ENCODE measurements at regions not wholly inside any gene's neighbourhood (a gene's known extent, or its start where the extent isn't known, plus 50 kb on each side); places are given as distances from the start of the nearest gene placed in this dataset.
"Not testable (repeated sequence)": the region's sequence is repeated elsewhere in the genome, so short reads cannot be mapped to it uniquely, and the experiment has no call there.

DNA sequence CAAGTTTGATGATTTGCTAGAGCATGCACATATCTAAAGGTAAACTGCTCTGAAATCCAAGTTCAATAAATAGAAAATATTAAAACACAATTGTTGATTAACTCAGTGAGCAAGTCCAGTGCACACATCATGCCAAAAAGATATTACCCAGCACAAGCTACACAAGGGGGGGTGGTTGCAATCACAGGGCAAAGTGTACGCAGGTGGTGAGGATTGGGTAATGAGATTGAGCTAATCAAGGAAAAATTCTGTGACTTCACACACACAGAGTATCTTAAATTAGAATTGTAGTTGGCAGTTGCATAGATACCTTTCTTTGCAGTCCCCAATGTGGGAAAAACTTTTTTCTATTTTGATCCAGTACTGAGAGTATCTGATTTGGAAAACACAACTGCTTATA is 156.1 kb upstream of the NTRK2 start:
- Histone ChIP-seq H3K9me3 (replicated peaks) (peaks cover 15% of the 10 kb centered on the region), H3K4me1 (peaks cover 17% of the 10 kb centered on the region), H3K27ac (replicated peaks) (no peak overlapping the region), H3K36me3 (no peaks in the 10 kb centered on the region), H3K27me3 (ENCODE audit: low read depth) (no peaks in the 10 kb centered on the region), H3K4me3 (no peak overlapping the region)
- DNase-seq: no peak
- intact Hi-C loops (cut with micrococcal nuclease): no loop called here
- TF ChIP-seq, protein P1, sequence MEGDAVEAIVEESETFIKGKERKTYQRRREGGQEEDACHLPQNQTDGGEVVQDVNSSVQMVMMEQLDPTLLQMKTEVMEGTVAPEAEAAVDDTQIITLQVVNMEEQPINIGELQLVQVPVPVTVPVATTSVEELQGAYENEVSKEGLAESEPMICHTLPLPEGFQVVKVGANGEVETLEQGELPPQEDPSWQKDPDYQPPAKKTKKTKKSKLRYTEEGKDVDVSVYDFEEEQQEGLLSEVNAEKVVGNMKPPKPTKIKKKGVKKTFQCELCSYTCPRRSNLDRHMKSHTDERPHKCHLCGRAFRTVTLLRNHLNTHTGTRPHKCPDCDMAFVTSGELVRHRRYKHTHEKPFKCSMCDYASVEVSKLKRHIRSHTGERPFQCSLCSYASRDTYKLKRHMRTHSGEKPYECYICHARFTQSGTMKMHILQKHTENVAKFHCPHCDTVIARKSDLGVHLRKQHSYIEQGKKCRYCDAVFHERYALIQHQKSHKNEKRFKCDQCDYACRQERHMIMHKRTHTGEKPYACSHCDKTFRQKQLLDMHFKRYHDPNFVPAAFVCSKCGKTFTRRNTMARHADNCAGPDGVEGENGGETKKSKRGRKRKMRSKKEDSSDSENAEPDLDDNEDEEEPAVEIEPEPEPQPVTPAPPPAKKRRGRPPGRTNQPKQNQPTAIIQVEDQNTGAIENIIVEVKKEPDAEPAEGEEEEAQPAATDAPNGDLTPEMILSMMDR (IDR thresholded peaks at IDR 0.05; ENCODE audit: borderline replicate concordance): no peak

- H3K27me3 ChIP-seq (ENCODE audit: low read depth): no peaks in the 10 kb centered on the region
- no peak overlapping the region for H3K4me3 ChIP-seq
- H3K27ac ChIP-seq (replicated peaks): no peak overlapping the region
- DNase-seq: no peak
- intact Hi-C loops (cut with micrococcal nuclease): no loop called here
- TF ChIP-seq, protein P1 (IDR thresholded peaks at IDR 0.05; ENCODE audit: borderline replicate concordance): no peak
- no peaks in the 10 kb centered on the region for H3K36me3 ChIP-seq
- H3K4me1 ChIP-seq: peaks cover 17% of the 10 kb centered on the region
- peaks cover 14% of the 10 kb centered on the region for H3K9me3 ChIP-seq (replicated peaks)
Measured at GRCh38 chr9:84513979-84514378, 155.6 kb upstream of the NTRK2 start.

- Histone ChIP-seq H3K4me3 (no peak overlapping the region), H3K27ac (replicated peaks) (no peak overlapping the region), H3K9me3 (replicated peaks) (peaks cover 14% of the 10 kb centered on the region), H3K36me3 (no peaks in the 10 kb centered on the region), H3K4me1 (peaks cover 17% of the 10 kb centered on the region), H3K27me3 (ENCODE audit: low read depth) (no peaks in the 10 kb centered on the region)
- DNase-seq: no peak
- TF ChIP-seq, protein P1 (IDR thresholded peaks at IDR 0.05; ENCODE audit: borderline replicate concordance): no peak
- intact Hi-C loops (cut with micrococcal nuclease): no loop called here
Measured at GRCh38 chr9:84514421-84514820, 155.1 kb upstream of the NTRK2 start.

GRCh38 chr9:84517026-84517425 is 152.5 kb upstream of the NTRK2 start:
- no peak overlapping the region for H3K27ac ChIP-seq (replicated peaks)
- no peaks in the 10 kb centered on the region for H3K27me3 ChIP-seq (ENCODE audit: low read depth)
- TF ChIP-seq, protein P1 (IDR thresholded peaks at IDR 0.05; ENCODE audit: borderline replicate concordance): no peak
- intact Hi-C loops (cut with micrococcal nuclease): no loop called here
- no peaks in the 10 kb centered on the region for H3K36me3 ChIP-seq
- no peak for DNase-seq
- H3K4me1 ChIP-seq: peaks cover 17% of the 10 kb centered on the region
- H3K9me3 ChIP-seq (replicated peaks): peaks cover 14% of the 10 kb centered on the region
- H3K4me3 ChIP-seq: no peak overlapping the region

- Histone ChIP-seq H3K4me1 (peaks cover under 1% of the 10 kb centered on the region), H3K9me3 (replicated peaks) (peaks cover 14% of the 10 kb centered on the region), H3K4me3 (no peak overlapping the region), H3K36me3 (no peaks in the 10 kb centered on the region), H3K27me3 (ENCODE audit: low read depth) (no peaks in the 10 kb centered on the region), H3K27ac (replicated peaks) (no peak overlapping the region)
- intact Hi-C loops (cut with micrococcal nuclease): no loop called here
- TF ChIP-seq, protein P1 (IDR thresholded peaks at IDR 0.05; ENCODE audit: borderline replicate concordance): no peak
- no peak for DNase-seq
Measured at GRCh38 chr9:84519413-84519812, 150.1 kb upstream of the NTRK2 start.

DNA sequence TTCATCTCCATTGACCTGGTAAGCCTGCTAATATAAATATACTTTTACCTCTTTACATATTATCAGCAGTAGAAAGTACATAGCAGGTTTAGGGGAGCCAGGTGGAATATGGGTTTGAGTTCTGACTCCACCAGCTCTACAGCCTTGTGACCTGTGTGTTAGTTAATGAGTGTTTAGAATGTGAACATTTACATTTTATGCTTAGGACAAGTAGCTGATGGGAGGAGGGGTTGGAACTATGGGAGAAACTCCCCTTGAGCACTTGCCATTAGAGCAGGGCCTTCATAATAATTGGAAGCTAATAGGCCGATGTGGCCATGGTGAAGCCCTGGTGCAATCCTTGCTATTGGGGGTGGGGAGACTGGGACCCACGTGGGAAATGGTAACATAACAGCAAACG is 148.3 kb upstream of the NTRK2 start:
- TF ChIP-seq, protein P1 (IDR thresholded peaks at IDR 0.05; ENCODE audit: borderline replicate concordance): no peak
- Histone ChIP-seq H3K4me1 (no peaks in the 10 kb centered on the region), H3K9me3 (replicated peaks) (peaks cover 17% of the 10 kb centered on the region), H3K27ac (replicated peaks) (no peak overlapping the region), H3K36me3 (no peaks in the 10 kb centered on the region), H3K27me3 (ENCODE audit: low read depth) (no peaks in the 10 kb centered on the region), H3K4me3 (no peak overlapping the region)
- intact Hi-C loops (cut with micrococcal nuclease): no loop called here
- DNase-seq: no peak

DNA sequence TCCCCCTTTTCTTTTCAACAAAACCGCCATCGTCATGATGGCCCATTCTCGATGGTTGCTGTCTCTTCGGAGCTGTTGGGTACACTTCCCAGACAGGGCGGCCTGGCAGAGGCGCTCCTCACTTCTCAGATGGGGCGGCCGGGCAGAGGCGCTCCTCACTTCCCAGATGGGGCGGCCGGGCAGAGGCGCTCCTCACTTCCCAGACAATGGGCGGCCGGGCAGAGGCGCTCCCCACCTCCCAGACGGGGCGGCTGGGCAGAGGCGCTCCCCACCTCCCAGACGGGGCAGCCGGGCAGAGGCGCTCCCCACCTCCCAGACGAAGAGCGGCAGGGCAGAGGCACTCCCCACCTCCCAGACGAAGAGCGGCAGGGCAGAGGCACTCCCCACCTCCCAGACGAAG is 143.3 kb upstream of the NTRK2 start:
- not testable (repeated sequence) for H3K27me3 ChIP-seq (ENCODE audit: low read depth)

DNA sequence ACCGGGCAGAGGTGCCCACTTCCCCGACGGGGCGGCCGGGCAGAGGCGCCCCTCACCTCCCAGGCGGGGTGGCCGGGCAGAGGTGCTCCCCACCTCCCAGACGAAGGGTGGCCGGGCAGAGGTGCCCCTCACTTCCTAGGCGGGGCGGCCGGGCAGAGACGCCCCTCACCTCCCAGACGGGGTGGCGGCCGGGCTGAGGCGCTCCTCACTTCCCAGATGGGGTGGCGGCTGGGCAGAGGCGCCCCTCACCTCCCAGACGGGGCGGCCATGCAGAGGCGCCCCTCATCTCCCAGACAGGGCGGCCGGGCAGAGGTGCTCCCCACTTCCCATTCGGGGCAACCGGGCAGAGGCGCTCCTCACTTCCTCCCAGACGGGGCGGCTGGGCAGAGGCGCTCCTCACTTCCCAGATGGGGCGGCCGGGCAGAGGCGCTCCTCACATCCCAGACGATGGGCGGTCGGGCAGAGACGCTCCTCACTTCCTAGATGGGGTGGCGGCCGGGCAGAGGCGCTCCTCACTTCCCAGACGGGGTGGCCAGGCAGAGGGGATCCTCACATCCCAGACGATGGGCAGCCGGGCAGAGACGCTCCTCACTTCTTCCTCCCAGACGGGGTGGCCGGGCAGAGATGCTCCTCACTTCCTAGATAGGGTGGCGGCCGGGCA is 142.3 kb upstream of the NTRK2 start:
- peaks cover 26% of the 10 kb centered on the region for H3K9me3 ChIP-seq (replicated peaks)
- DNase-seq; H3K27me3 ChIP-seq (ENCODE audit: low read depth); H3K4me3 ChIP-seq; H3K4me1 ChIP-seq; H3K36me3 ChIP-seq; intact Hi-C loops (cut with micrococcal nuclease); H3K27ac ChIP-seq (replicated peaks): not testable (repeated sequence)

More for the DNA sequence above, 143.3 kb upstream of the NTRK2 start:
- intact Hi-C loops (cut with micrococcal nuclease); DNase-seq; H3K4me3 ChIP-seq; H3K36me3 ChIP-seq; H3K27ac ChIP-seq (replicated peaks); H3K4me1 ChIP-seq: not testable (repeated sequence)
- peaks cover 26% of the 10 kb centered on the region for H3K9me3 ChIP-seq (replicated peaks)
